Effector memory CD8-positive, alpha-beta T cell (primary cell): ENCODE measurements at regions not wholly inside any gene's neighbourhood (a gene's known extent, or its start where the extent isn't known, plus 50 kb on each side); places are given as distances from the start of the nearest gene placed in this dataset.

Experiments used
- ATAC-seq: fragments of 150-1000 bp; cut with Tn5 transposase; replicated peaks from 2 replicates; pipeline ENCODE4 v1.10.0; 2021; ENCODE audit warnings: mild to moderate bottlenecking, moderate library complexity
- DNase-seq, 3 experiments: peaks; one replicate each; pipeline ENCODE4 v3.0.0; 2021
- H3K27ac Mint-ChIP-seq, 2 donors: one replicate each; pipeline ENCODE4 v1.8.0; 2022; ENCODE audit warnings: mild to moderate bottlenecking in 2 of 2, mixed read lengths in 2 of 2, moderate library complexity in 2 of 2
- H3K27me3 Mint-ChIP-seq, 2 donors: one replicate each; pipeline ENCODE4 v1.8.0; 2022; ENCODE audit warnings: mixed read lengths in 2 of 2
- H3K36me3 Mint-ChIP-seq: one replicate; pipeline ENCODE4 v1.8.0; 2022; ENCODE audit warnings: mild to moderate bottlenecking, moderate library complexity, mixed read lengths; ENCODE audit not compliant: insufficient read depth
- H3K4me1 Mint-ChIP-seq, 2 donors: one replicate each; pipeline ENCODE4 v1.8.0; 2022; ENCODE audit warnings: low read depth in 2 of 2, mixed read lengths in 2 of 2
- H3K4me3 Mint-ChIP-seq, 2 donors: one replicate each; pipeline ENCODE4 v1.8.0; 2022; ENCODE audit warnings: mild to moderate bottlenecking in 2 of 2, mixed read lengths in 2 of 2, moderate library complexity in 2 of 2
- H3K9me3 Mint-ChIP-seq, 2 donors: one replicate each; pipeline ENCODE4 v1.8.0; 2022; ENCODE audit warnings: mixed read lengths in 2 of 2

DNA sequence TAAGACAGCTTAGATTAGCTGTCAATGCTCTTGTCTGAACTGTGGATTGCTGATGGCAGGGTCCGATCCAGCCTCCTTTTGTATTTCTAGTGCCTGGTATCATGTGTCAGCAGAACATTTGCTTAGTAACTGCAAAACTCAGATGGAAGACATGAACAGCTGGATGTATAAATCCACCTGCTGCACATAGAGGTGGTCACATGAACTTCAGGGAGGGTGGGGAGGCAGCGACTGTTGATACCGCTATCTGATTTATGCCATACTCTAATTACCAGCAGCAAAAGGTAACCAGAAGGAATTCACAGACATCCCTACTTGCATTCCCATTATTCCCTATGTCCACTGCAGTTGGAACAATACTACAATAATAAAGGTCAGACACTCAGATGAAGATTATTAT lies 1036.5 kb downstream of the NLGN4Y start:
- Mint-ChIP-seq H3K4me3 (no peak overlapping the region), H3K27me3 (no peaks in the 10 kb centered on the region), H3K36me3 (no peaks in the 10 kb centered on the region), H3K4me1 (no peaks in the 10 kb centered on the region), H3K9me3 (no peaks in the 10 kb centered on the region), H3K27ac (no peak overlapping the region)
- no peak for ATAC-seq
- no peak for DNase-seq

DNA sequence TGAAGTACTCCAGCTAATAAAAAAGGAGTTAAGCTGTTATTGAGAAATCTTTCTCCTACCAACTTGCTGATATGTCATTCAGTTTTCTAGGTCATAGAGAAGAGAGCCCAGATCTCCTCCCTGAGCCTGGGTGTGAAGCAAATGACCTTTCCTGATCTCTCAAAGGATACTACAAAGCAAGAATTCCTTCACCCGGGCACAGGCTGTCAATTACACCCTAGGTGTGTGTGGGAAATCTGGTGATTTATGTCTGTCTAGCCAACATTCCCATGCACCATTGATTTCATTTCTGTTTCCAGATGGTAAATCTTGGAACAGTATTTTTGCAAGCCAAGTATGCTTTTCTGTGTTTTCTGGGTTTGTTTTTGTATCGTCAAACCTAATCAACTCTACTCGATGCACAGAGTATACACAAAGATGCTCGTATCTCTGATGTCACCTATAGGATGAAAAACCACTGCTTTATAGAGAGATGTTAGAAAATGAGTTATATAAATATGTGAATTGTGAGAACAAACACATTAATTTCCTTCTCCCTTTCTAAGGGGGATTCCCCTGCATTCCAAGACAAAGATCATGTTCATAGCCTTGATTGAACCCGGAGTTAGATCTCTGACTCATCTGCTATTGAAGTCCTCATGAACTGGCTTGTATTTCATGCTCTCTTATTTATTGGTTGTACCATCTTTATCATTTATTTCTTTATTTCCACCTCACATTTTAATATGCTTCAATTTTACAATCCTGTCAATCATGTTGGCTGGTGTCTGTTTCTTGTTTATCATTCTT lies 1037.4 kb downstream of the NLGN4Y start:
- Mint-ChIP-seq H3K36me3 (no peaks in the 10 kb centered on the region), H3K9me3 (no peaks in the 10 kb centered on the region), H3K4me1 (no peaks in the 10 kb centered on the region), H3K27ac (no peak overlapping the region), H3K27me3 (no peaks in the 10 kb centered on the region), H3K4me3 (no peak overlapping the region)
- DNase-seq (no peak), ATAC-seq (no peak)

- Mint-ChIP-seq H3K4me3 (no peak overlapping the region), H3K27me3 (peaks cover 0 to 5% of the 10 kb centered on the region in 2 donors), H3K9me3 (no peaks in the 10 kb centered on the region), H3K36me3 (no peaks in the 10 kb centered on the region), H3K27ac (no peak overlapping the region), H3K4me1 (no peaks in the 10 kb centered on the region)
- DNase-seq (no peak), ATAC-seq (no peak)
Observed at GRCh38 chrY:15577886-15578285, 1053.6 kb downstream of the NLGN4Y start.

- Mint-ChIP-seq H3K27me3 (peaks cover 0 to 5% of the 10 kb centered on the region in 2 donors), H3K4me3 (no peak overlapping the region), H3K27ac (no peak overlapping the region), H3K4me1 (no peaks in the 10 kb centered on the region), H3K9me3 (no peaks in the 10 kb centered on the region), H3K36me3 (no peaks in the 10 kb centered on the region)
- ATAC-seq, result no peak
- DNase-seq, result no peak
Observed at GRCh38 chrY:15578761-15579160, 1054.4 kb downstream of the NLGN4Y start.

GRCh38 chrY:15579245-15579644 lies 1054.9 kb downstream of the NLGN4Y start:
- Mint-ChIP-seq H3K36me3 (no peaks in the 10 kb centered on the region), H3K27ac (no peak overlapping the region), H3K9me3 (no peaks in the 10 kb centered on the region), H3K27me3 (peaks cover 0 to 5% of the 10 kb centered on the region in 2 donors), H3K4me1 (no peaks in the 10 kb centered on the region), H3K4me3 (no peak overlapping the region)
- DNase-seq (no peak), ATAC-seq (no peak)

- H3K9me3 Mint-ChIP-seq, result peaks cover 0 to 2% of the 10 kb centered on the region in 2 donors
- H3K27me3 Mint-ChIP-seq, result peaks cover 0 to 5% of the 10 kb centered on the region in 2 donors
- H3K4me3 Mint-ChIP-seq, result no peak overlapping the region
- no peaks in the 10 kb centered on the region for H3K36me3 Mint-ChIP-seq
- no peak overlapping the region for H3K27ac Mint-ChIP-seq
- ATAC-seq (no peak), DNase-seq (no peak)
- no peaks in the 10 kb centered on the region for H3K4me1 Mint-ChIP-seq
Observed at GRCh38 chrY:15583111-15583510, 1058.8 kb downstream of the NLGN4Y start.

DNA sequence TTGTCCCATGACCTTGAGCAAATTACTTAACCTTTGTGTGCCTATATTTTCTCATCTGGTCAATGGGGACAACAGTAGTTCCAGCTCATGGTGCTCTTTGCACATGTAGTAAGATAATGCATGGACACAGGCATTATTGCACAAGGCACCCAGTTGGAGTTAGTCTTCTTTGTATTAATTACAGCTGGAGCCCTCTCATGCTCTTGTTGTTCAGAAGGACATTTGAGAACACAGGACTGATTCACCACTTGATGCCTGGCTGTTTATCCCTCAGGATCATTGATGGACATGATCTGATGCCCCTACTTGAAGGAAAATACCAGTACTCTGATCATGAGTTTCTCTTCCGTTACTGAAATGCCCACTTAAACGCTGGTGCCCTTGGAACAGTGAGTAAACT lies 1068.6 kb downstream of the NLGN4Y start:
- no peaks in the 10 kb centered on the region for H3K36me3 Mint-ChIP-seq
- no peak for ATAC-seq
- H3K4me1 Mint-ChIP-seq, result no peaks in the 10 kb centered on the region
- H3K27me3 Mint-ChIP-seq, result peaks cover 0 to 10% of the 10 kb centered on the region in 2 donors
- no peak overlapping the region for H3K27ac Mint-ChIP-seq
- peaks cover 0 to 3% of the 10 kb centered on the region in 2 donors for H3K9me3 Mint-ChIP-seq
- no peak for DNase-seq
- H3K4me3 Mint-ChIP-seq, result no peak overlapping the region

DNA sequence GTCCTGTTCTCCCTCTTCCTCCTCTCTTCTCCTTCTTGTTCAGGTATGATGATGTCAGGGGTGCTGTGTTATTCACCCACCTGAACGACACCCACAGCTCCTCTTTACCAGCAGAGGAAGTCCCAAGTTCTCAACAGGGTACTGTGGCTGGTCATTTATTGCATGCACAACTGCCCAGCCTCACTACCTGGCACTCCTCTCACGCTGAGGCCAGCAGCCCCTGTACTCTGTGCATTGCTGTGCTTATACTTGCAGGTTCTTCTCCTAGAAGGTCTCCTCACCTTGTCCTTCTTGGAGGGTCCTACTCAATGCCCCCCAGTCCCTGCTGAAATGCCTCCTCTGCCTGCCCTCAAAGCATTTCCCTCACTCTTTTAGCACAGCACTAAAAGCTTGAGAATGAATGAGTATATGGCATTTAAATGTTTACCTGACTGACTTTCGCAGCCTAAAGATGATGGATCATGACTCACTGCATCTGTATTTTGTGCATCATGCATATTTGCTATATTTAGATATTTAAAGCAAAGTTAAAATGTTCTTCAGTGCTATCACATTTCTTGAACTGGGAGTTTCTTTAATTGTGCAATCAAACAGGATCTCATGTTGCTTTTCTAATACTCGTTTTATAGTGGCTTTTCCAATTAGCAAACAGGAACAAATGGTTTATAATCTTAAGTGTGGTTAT lies 1069.3 kb downstream of the NLGN4Y start:
- Mint-ChIP-seq H3K4me1 (no peaks in the 10 kb centered on the region), H3K36me3 (no peaks in the 10 kb centered on the region), H3K9me3 (peaks cover 0 to 3% of the 10 kb centered on the region in 2 donors), H3K27me3 (peaks cover 0 to 6% of the 10 kb centered on the region in 2 donors), H3K4me3 (no peak overlapping the region), H3K27ac (no peak overlapping the region)
- DNase-seq, result no peak
- no peak for ATAC-seq

DNA sequence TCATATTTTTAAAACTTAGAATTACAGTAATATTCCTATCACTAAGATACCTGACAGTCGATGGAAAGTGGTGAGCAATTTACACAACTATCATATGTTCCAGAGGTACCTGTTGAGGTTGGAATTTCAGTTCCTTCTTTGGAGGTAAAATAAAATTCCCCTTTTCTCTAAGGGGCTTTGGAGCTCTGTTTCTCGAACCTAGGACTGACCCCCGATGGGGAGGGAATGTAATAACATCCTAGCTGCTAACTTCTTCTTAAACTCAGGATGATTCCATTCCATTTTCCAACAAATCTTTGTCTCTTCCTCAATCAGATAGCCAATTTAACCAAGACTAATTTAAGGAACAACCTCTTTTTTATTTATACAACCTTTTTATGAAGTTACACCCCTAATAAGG lies 1069.8 kb downstream of the NLGN4Y start:
- Mint-ChIP-seq H3K27me3 (peaks cover 0 to 6% of the 10 kb centered on the region in 2 donors), H3K4me3 (no peak overlapping the region), H3K4me1 (no peaks in the 10 kb centered on the region), H3K36me3 (no peaks in the 10 kb centered on the region), H3K27ac (no peak overlapping the region), H3K9me3 (peaks cover 0 to 3% of the 10 kb centered on the region in 2 donors)
- DNase-seq, result no peak
- ATAC-seq, result no peak

DNA sequence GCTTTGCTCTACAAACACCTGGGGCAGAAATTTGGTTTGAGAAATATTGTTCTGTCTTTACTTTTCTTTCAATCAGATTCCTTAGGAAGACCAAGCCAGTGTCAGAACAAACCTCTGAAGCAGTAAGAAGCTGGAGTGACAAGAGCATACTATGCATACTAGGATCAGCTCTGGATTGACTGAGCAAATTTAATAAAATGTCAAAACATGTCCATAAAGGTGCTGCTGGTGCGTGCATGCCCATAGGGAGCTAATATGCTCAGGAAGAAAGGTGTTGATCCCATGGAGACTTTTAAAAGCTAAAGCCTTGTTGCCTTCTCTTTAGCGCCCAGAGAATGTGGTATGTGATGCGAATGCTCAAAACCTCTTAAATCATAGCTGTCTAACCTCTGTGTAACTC lies 1076.2 kb downstream of the NLGN4Y start:
- no peak for ATAC-seq
- H3K36me3 Mint-ChIP-seq, result no peaks in the 10 kb centered on the region
- H3K4me3 Mint-ChIP-seq, result no peak overlapping the region
- no peaks in the 10 kb centered on the region for H3K9me3 Mint-ChIP-seq
- no peaks in the 10 kb centered on the region for H3K27me3 Mint-ChIP-seq
- no peak overlapping the region for H3K27ac Mint-ChIP-seq
- no peaks in the 10 kb centered on the region for H3K4me1 Mint-ChIP-seq
- DNase-seq, result no peak

DNA sequence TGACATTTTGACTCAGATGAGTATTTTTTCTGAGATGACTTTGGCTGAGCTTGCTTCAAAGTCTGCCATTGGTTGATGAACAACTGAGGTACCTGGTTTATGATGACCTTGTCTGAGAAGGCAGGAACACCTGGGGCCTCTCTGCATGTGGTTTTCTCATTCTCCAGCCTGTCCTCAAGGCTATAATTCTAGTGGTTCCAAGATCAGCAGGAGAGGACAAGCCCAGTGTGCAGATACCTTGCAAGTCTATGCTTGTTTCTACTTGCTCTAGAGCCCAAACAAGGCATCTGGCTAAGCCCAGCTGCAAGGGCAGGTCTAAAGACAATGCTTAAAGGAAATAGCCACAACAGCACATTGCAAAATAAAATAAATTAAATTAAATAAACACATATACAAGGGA lies 1100.0 kb downstream of the NLGN4Y start:
- Mint-ChIP-seq H3K4me3 (no peak overlapping the region), H3K27me3 (no peaks in the 10 kb centered on the region), H3K27ac (no peak overlapping the region), H3K4me1 (no peaks in the 10 kb centered on the region), H3K36me3 (no peaks in the 10 kb centered on the region), H3K9me3 (peaks cover 0 to 5% of the 10 kb centered on the region in 2 donors)
- ATAC-seq (no peak), DNase-seq (no peak)

- Mint-ChIP-seq H3K9me3 (peaks cover 0 to 5% of the 10 kb centered on the region in 2 donors), H3K27me3 (no peaks in the 10 kb centered on the region), H3K27ac (no peak overlapping the region), H3K36me3 (no peaks in the 10 kb centered on the region), H3K4me1 (no peaks in the 10 kb centered on the region), H3K4me3 (no peak overlapping the region)
- no peak for ATAC-seq
- no peak for DNase-seq
Observed at GRCh38 chrY:15624928-15625327, 1100.6 kb downstream of the NLGN4Y start.

GRCh38 chrY:15648198-15648597 lies 1123.9 kb downstream of the NLGN4Y start:
- no peak for DNase-seq
- H3K4me1 Mint-ChIP-seq, result no peaks in the 10 kb centered on the region
- no peak overlapping the region for H3K27ac Mint-ChIP-seq
- H3K9me3 Mint-ChIP-seq, result peaks cover 0 to 3% of the 10 kb centered on the region in 2 donors
- H3K27me3 Mint-ChIP-seq, result no peaks in the 10 kb centered on the region
- H3K36me3 Mint-ChIP-seq, result no peaks in the 10 kb centered on the region
- H3K4me3 Mint-ChIP-seq, result no peak overlapping the region
- ATAC-seq, result no peak

DNA sequence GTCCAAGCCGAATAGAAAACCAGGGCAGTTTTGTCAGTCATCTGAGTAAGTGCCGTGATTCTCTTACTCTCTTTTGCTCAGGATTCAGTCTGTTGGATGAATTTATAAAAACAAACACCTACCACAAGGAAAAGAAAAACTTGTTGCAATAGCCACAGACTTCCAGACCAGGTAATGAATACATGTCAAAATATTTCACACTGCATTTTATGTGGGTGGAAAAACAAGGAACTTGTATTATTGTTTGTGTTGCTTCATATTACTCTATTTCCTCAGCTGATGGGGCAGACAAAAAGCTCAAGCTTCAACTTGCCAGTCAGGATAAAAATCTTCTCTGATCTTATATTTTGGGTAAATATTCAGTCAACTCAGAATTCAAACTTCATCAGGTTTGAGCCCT lies 1125.7 kb downstream of the NLGN4Y start:
- no peaks in the 10 kb centered on the region for H3K36me3 Mint-ChIP-seq
- H3K9me3 Mint-ChIP-seq, result peaks cover 0 to 3% of the 10 kb centered on the region in 2 donors
- no peaks in the 10 kb centered on the region for H3K4me1 Mint-ChIP-seq
- no peak overlapping the region for H3K4me3 Mint-ChIP-seq
- no peak for DNase-seq
- H3K27ac Mint-ChIP-seq, result no peak overlapping the region
- no peak for ATAC-seq
- no peaks in the 10 kb centered on the region for H3K27me3 Mint-ChIP-seq
